B cell (primary cell): ENCODE measurements at regions not wholly inside any gene's neighbourhood (a gene's known extent, or its start where the extent isn't known, plus 50 kb on each side); places are given as distances from the start of the nearest gene placed in this dataset.

Experiments used
- ATAC-seq: fragments of 200-7000 bp; cut with Tn5 transposase; one replicate; pipeline ENCODE4 v1.10.0; 2021; ENCODE audit warnings: low read depth, mild to moderate bottlenecking, moderate number of reproducible peaks, moderate library complexity
- CTCF ChIA-PET: fragments of 350-600 bp; sonication (Branson Sonifier 250); formaldehyde crosslinking; loops from one replicate; lab custom pipeline; 2021; ENCODE audit warnings: antibody characterized with exemption, inconsistent platforms; lab: Charles Lee
- POLR2A ChIA-PET: fragments of 350-600 bp; sonication (Branson Sonifier 250); formaldehyde crosslinking; loops from one replicate; lab custom pipeline; 2021; ENCODE audit warnings: antibody characterized with exemption; lab: Charles Lee
- DNase-seq: peaks from one replicate; pipeline ENCODE4 v3.0.0; 2013
- H2AFZ ChIP-seq: 2 replicates; pipeline ENCODE4 v1.6.1; 2012; ENCODE audit warnings: mild to moderate bottlenecking, low read depth, low read length; ENCODE audit not compliant: insufficient read depth, poor library complexity, severe bottlenecking
- H3K27ac ChIP-seq, 2 donors: 1 replicate in 1 of 2; 2 replicates in 1 of 2; pipeline ENCODE4 v1.5.1; 2012 to 2013; ENCODE audit warnings: low read length in 2 of 2, mild to moderate bottlenecking in 2 of 2, moderate library complexity in 1 of 2
- H3K27me3 ChIP-seq, 4 experiments: fragments of 200-600 bp in 1 of 4; sonication (generic) in 1 of 4; replicated peaks in 1 of 4; 1 replicate in 2 of 4; 2 replicates in 2 of 4; pipeline versions ENCODE4 v1.6.1 to v1.7.0; 2013 to 2016; ENCODE audit warnings: low read length in 3 of 4, mild to moderate bottlenecking in 2 of 4, mixed read lengths in 1 of 4, moderate library complexity in 1 of 4; ENCODE audit not compliant: insufficient read depth in 4 of 4, control insufficient read depth in 3 of 4; ENCODE audit errors: control extremely low read depth in 1 of 4
- H3K36me3 ChIP-seq, 2 experiments: replicated peaks in 1 of 2; 1 replicate in 1 of 2; 2 replicates in 1 of 2; pipeline versions ENCODE4 v1.6.1 to v1.7.1; 2013; ENCODE audit warnings: low read length in 1 of 2; ENCODE audit not compliant: insufficient read depth in 2 of 2, control insufficient read depth in 1 of 2; ENCODE audit errors: control extremely low read depth in 1 of 2, extremely low read depth in 1 of 2
- H3K4me1 ChIP-seq, 2 donors: fragments of 200-600 bp in 1 of 2; sonication (generic) in 1 of 2; 1 replicate in 1 of 2; 2 replicates in 1 of 2; pipeline versions ENCODE4 v1.5.1 to v1.6.1; 2013 to 2017; ENCODE audit warnings: low read length in 2 of 2; ENCODE audit not compliant: control insufficient read depth in 2 of 2, insufficient read depth in 2 of 2
- H3K4me2 ChIP-seq: replicated peaks from 2 replicates; pipeline ENCODE3; 2012; ENCODE audit warnings: mild to moderate bottlenecking, low read depth, low read length; ENCODE audit not compliant: poor library complexity, severe bottlenecking
- H3K4me3 ChIP-seq, 5 experiments: fragments of 200-600 bp in 1 of 5; sonication (generic) in 1 of 5; 1 replicate in 3 of 5; 2 replicates in 2 of 5; pipeline versions ENCODE4 v1.5.1 to v1.7.0; 2011 to 2016; ENCODE audit warnings: low read length in 4 of 5, mild to moderate bottlenecking in 4 of 5, low read depth in 2 of 5, control low read depth in 1 of 5, moderate library complexity in 1 of 5; ENCODE audit not compliant: insufficient read depth in 1 of 5; ENCODE audit errors: control extremely low read depth in 1 of 5, extremely low read depth in 1 of 5
- H3K79me2 ChIP-seq: fragments of 200-600 bp; sonication (generic); one replicate; pipeline ENCODE4 v1.6.0; 2016; ENCODE audit warnings: low read length; ENCODE audit not compliant: control insufficient read depth, insufficient read depth
- H3K9ac ChIP-seq: fragments of 200-600 bp; sonication (generic); 2 replicates; pipeline ENCODE4 v1.6.1; 2017; ENCODE audit warnings: mild to moderate bottlenecking, low read length, moderate library complexity
- H3K9me3 ChIP-seq, 3 donors: one replicate each; pipeline versions ENCODE4 v1.6.1 to v1.7.1; 2013; ENCODE audit warnings: low read length in 2 of 3; ENCODE audit not compliant: control insufficient read depth in 2 of 3, insufficient read depth in 1 of 3; ENCODE audit errors: control extremely low read depth in 1 of 3
- H4K20me1 ChIP-seq: 2 replicates; pipeline ENCODE4 v1.6.0; 2012; ENCODE audit warnings: mild to moderate bottlenecking, low read length; ENCODE audit not compliant: insufficient read depth, control insufficient read depth, poor library complexity, severe bottlenecking
- H3K27ac Mint-ChIP-seq: one replicate; pipeline ENCODE4 v1.8.0; 2021; ENCODE audit warnings: mixed read lengths
- H3K27me3 Mint-ChIP-seq: one replicate; pipeline ENCODE4 v1.8.0; 2021; ENCODE audit warnings: mixed read lengths
- H3K4me1 Mint-ChIP-seq: one replicate; pipeline ENCODE4 v1.8.0; 2021; ENCODE audit warnings: mixed read lengths
- H3K4me3 Mint-ChIP-seq: one replicate; pipeline ENCODE4 v1.8.0; 2021; ENCODE audit warnings: mixed read lengths
- H3K9me3 Mint-ChIP-seq: one replicate; pipeline ENCODE4 v1.8.0; 2022; ENCODE audit warnings: mixed read lengths; ENCODE audit not compliant: insufficient read depth
- EZH2 ChIP-seq: IDR thresholded peaks from 2 replicates; pipeline ENCODE4 v1.6.1; 2012; ENCODE audit warnings: borderline replicate concordance, low read depth, mild to moderate bottlenecking, moderate library complexity, low read length; ENCODE audit not compliant: insufficient read depth, poor library complexity, severe bottlenecking
- WGBS: methylation state at CpG from one replicate; pipeline ENCODE4 v1.1.5; 2013; ENCODE audit warnings: missing lambda C conversion rate; ENCODE audit not compliant: insufficient coverage; 5-methylcytosine and 5-hydroxymethylcytosine counted together
- intact Hi-C: fragments of 100-400 bp; cut with micrococcal nuclease; formaldehyde crosslinking; loops from one replicate; pipeline ENCODE4 v1.10.0; 2022
- TF ChIP-seq, protein P1 (sequence below): fragments of 200-600 bp; IDR thresholded peaks from one replicate; pipeline ENCODE4 v1.8.0; 2022; ENCODE audit warnings: antibody characterized with exemption, mild to moderate bottlenecking

DNA sequence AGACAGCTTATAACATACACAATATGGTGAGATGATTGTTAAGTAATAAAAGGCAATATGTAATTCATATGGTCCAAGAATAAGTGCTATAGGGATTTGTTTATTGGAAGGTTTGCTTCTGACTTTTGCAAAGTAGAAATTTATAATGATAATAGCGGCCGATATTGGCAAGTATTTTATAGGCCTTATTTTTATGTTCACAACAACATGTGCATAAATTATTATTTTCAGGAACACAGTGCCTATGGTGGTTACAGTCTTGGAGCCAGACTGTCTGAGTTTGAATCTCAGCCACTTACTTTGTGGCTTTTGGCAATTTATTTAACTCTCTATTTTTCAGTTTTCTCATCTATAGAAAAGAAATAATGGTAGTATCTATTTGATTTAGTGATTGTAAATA lies 607.5 kb downstream of the USP25 start:
- Histone ChIP-seq H3K9me3 (no peaks in the 10 kb centered on the region), H3K79me2 (no peaks in the 10 kb centered on the region), H4K20me1 (no peaks in the 10 kb centered on the region), H3K27me3 (no peaks in the 10 kb centered on the region), H3K36me3 (no peaks in the 10 kb centered on the region), H3K4me3 (no peak overlapping the region), H2AFZ (no peak overlapping the region), H3K4me2 (no peak overlapping the region), H3K4me1 (no peaks in the 10 kb centered on the region), H3K27ac (no peak overlapping the region), H3K9ac (no peak overlapping the region)
- TF ChIP-seq, protein P1, sequence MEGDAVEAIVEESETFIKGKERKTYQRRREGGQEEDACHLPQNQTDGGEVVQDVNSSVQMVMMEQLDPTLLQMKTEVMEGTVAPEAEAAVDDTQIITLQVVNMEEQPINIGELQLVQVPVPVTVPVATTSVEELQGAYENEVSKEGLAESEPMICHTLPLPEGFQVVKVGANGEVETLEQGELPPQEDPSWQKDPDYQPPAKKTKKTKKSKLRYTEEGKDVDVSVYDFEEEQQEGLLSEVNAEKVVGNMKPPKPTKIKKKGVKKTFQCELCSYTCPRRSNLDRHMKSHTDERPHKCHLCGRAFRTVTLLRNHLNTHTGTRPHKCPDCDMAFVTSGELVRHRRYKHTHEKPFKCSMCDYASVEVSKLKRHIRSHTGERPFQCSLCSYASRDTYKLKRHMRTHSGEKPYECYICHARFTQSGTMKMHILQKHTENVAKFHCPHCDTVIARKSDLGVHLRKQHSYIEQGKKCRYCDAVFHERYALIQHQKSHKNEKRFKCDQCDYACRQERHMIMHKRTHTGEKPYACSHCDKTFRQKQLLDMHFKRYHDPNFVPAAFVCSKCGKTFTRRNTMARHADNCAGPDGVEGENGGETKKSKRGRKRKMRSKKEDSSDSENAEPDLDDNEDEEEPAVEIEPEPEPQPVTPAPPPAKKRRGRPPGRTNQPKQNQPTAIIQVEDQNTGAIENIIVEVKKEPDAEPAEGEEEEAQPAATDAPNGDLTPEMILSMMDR = no peak
- no peak for TF ChIP-seq EZH2
- WGBS = no CpG with 5 or more reads among the region's 2 CpGs
- Mint-ChIP-seq H3K4me3 (no peak overlapping the region), H3K27me3 (no peaks in the 10 kb centered on the region), H3K9me3 (no peaks in the 10 kb centered on the region), H3K27ac (no peak overlapping the region), H3K4me1 (no peaks in the 10 kb centered on the region)
- DNase-seq (no peak), ATAC-seq (no peak)
- intact Hi-C loops = no loop called here
- ChIA-PET CTCF (no interaction called here), POLR2A (no interaction called here)

DNA sequence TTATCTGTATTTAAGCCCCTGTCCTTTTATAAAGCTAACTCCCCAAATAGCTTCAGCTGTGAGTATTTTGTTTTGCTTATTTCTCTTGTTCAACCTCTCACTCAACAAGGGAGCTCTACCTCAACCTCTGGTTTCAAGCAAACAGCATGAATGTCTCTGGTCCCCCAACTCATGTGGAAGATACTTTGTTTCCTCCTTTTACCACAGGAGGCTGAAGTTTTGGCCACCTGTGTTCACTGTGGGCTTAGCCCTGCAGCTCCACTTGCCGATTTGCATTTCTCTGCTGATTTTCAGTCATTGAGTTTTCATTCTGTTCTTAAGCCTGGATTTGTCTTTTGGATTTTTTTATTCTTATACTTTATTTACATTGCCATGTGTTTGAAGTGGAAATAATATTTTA lies 613.1 kb downstream of the USP25 start:
- Histone ChIP-seq H3K79me2 (no peaks in the 10 kb centered on the region), H3K27me3 (no peaks in the 10 kb centered on the region), H4K20me1 (no peaks in the 10 kb centered on the region), H3K36me3 (no peaks in the 10 kb centered on the region), H3K4me3 (no peak overlapping the region), H3K9me3 (no peaks in the 10 kb centered on the region), H3K4me2 (no peak overlapping the region), H3K9ac (no peak overlapping the region), H2AFZ (no peak overlapping the region), H3K4me1 (no peaks in the 10 kb centered on the region), H3K27ac (no peak overlapping the region)
- Mint-ChIP-seq H3K4me3 (no peak overlapping the region), H3K27ac (no peak overlapping the region), H3K9me3 (no peaks in the 10 kb centered on the region), H3K4me1 (no peaks in the 10 kb centered on the region), H3K27me3 (no peaks in the 10 kb centered on the region)
- intact Hi-C loops = no loop called here
- TF ChIP-seq, protein P1 = no peak
- TF ChIP-seq EZH2 = no peak
- ATAC-seq (no peak), DNase-seq (no peak)
- CTCF ChIA-PET = interaction anchor here (0.8 kb wide), 1 partner anchor 12 kb away, joined by 4 read pairs; no protein-coding TSS in a partner anchor
- POLR2A ChIA-PET = no interaction called here
- WGBS = no CpG with 5 or more reads among the region's 1 CpG
